IMR-90 (cell line): ENCODE measurements at regions not wholly inside any gene's neighbourhood (a gene's known extent, or its start where the extent isn't known, plus 50 kb on each side); places are given as distances from the start of the nearest gene placed in this dataset.

Experiments
- ATAC-seq: fragments of 200-7000 bp; cut with Tn5 transposase; 2 replicates; pipeline ENCODE4 v1.9.1; 2020; ENCODE audit warnings: low read depth, mild to moderate bottlenecking, moderate library complexity
- BruUV-seq: library from RNA; stranded (reverse); fragments of 400-500 nt; replicated peaks from 2 replicates; lab custom pipeline; 2021; lab: Mats Ljungman, UMichigan
- CTCF ChIA-PET: fragments of 300-600 bp; formaldehyde crosslinking; extraction: SDS; loops from one replicate; lab custom pipeline; 2021; ENCODE audit warnings: antibody characterized with exemption; lab: Yijun Ruan, JAX
- POLR2A ChIA-PET: fragments of 300-600 bp; sonication (Branson Sonifier 250); formaldehyde crosslinking; loops from one replicate; lab custom pipeline; 2022; ENCODE audit warnings: antibody characterized with exemption; ENCODE audit not compliant: unreplicated experiment; lab: Charles Lee
- DNase-seq: peaks from one replicate; pipeline ENCODE4 v3.0.0; 2013
- H2AFZ ChIP-seq: replicated peaks from 2 replicates; pipeline ENCODE3; 2013; ENCODE audit warnings: low read length, mild to moderate bottlenecking; ENCODE audit not compliant: poor library complexity
- H2AK5ac ChIP-seq: 2 replicates; pipeline ENCODE4 v1.6.1; 2013; ENCODE audit warnings: low read depth, low read length, inconsistent platforms
- H2AK9ac ChIP-seq: replicated peaks from 2 replicates; pipeline ENCODE3; 2013; ENCODE audit warnings: mild to moderate bottlenecking, low read depth, low read length, moderate library complexity; ENCODE audit not compliant: poor library complexity
- H2BK120ac ChIP-seq: 2 replicates; pipeline ENCODE4 v1.6.1; 2013; ENCODE audit warnings: low read depth, low read length, inconsistent platforms
- H2BK15ac ChIP-seq: 3 replicates; pipeline ENCODE4 v1.6.1; 2013; ENCODE audit warnings: low read depth, low read length, inconsistent platforms
- H2BK20ac ChIP-seq: 2 replicates; pipeline ENCODE4 v1.6.1; 2013; ENCODE audit warnings: low read depth, mild to moderate bottlenecking, inconsistent platforms, low read length, moderate library complexity
- H2BK5ac ChIP-seq: 2 replicates; pipeline ENCODE4 v1.6.1; 2013; ENCODE audit warnings: mild to moderate bottlenecking, low read depth, low read length, inconsistent platforms; ENCODE audit not compliant: poor library complexity, severe bottlenecking
- H3K14ac ChIP-seq: replicated peaks from 2 replicates; pipeline ENCODE4 v1.6.1; 2013; ENCODE audit warnings: low read depth, low read length, inconsistent platforms
- H3K18ac ChIP-seq: 2 replicates; pipeline ENCODE4 v1.6.1; 2013; ENCODE audit warnings: low read depth, low read length, control low read depth
- H3K23ac ChIP-seq: 2 replicates; pipeline ENCODE4 v1.6.1; 2013; ENCODE audit warnings: low read depth, low read length, inconsistent platforms
- H3K27ac ChIP-seq: 2 replicates; pipeline ENCODE4 v1.5.1; 2013; ENCODE audit warnings: mild to moderate bottlenecking, control low read depth, low read length; ENCODE audit not compliant: insufficient read depth
- H3K27me3 ChIP-seq: 2 replicates; pipeline ENCODE4 v1.6.1; 2013; ENCODE audit warnings: low read length; ENCODE audit not compliant: control insufficient read depth, insufficient read depth
- H3K36me3 ChIP-seq: 2 replicates; pipeline ENCODE4 v1.6.1; 2013; ENCODE audit warnings: low read length, mixed read lengths; ENCODE audit not compliant: control insufficient read depth, insufficient read depth
- H3K4ac ChIP-seq: 2 replicates; pipeline ENCODE4 v1.6.1; 2013; ENCODE audit warnings: low read depth, low read length, inconsistent platforms
- H3K4me1 ChIP-seq: 2 replicates; pipeline ENCODE4 v1.6.1; 2013; ENCODE audit warnings: low read length, mixed read lengths; ENCODE audit not compliant: control insufficient read depth, insufficient read depth
- H3K4me2 ChIP-seq: 2 replicates; pipeline ENCODE4 v1.6.1; 2013; ENCODE audit warnings: low read depth, mild to moderate bottlenecking, control low read depth, low read length, moderate library complexity
- H3K4me3 ChIP-seq: 2 replicates; pipeline ENCODE4 v1.5.1; 2013; ENCODE audit warnings: low read depth, mild to moderate bottlenecking, control low read depth, low read length, moderate library complexity; ENCODE audit not compliant: insufficient read depth
- H3K56ac ChIP-seq: 2 replicates; pipeline ENCODE4 v1.6.1; 2013; ENCODE audit warnings: low read length, inconsistent platforms; ENCODE audit not compliant: insufficient read depth; ENCODE audit errors: extremely low read depth
- H3K79me1 ChIP-seq, 2 experiments: 2 replicates each; pipeline ENCODE4 v1.6.1; 2013; ENCODE audit warnings: low read length in 2 of 2, inconsistent platforms in 1 of 2, low read depth in 1 of 2
- H3K9ac ChIP-seq: 2 replicates; pipeline ENCODE4 v1.6.1; 2013; ENCODE audit warnings: low read depth, low read length, control low read depth
- H3K9me1 ChIP-seq: 2 replicates; pipeline ENCODE4 v1.6.1; 2013; ENCODE audit warnings: low read length, inconsistent platforms; ENCODE audit not compliant: insufficient read depth
- H3K9me3 ChIP-seq: 2 replicates; pipeline ENCODE4 v1.6.1; 2013; ENCODE audit warnings: low read length; ENCODE audit not compliant: control insufficient read depth, insufficient read depth
- H4K20me1 ChIP-seq: 2 replicates; pipeline ENCODE4 v1.6.1; 2013; ENCODE audit warnings: low read length, inconsistent platforms; ENCODE audit not compliant: insufficient read depth
- H4K5ac ChIP-seq: 2 replicates; pipeline ENCODE4 v1.6.1; 2013; ENCODE audit warnings: mild to moderate bottlenecking, low read depth, low read length, control low read depth
- H4K8ac ChIP-seq, 2 experiments: 2 replicates each; pipeline ENCODE4 v1.6.1; 2013; ENCODE audit warnings: low read depth in 2 of 2, low read length in 2 of 2, control low read depth in 1 of 2, inconsistent platforms in 1 of 2
- H4K91ac ChIP-seq: 2 replicates; pipeline ENCODE4 v1.6.1; 2013; ENCODE audit warnings: low read depth, low read length, inconsistent platforms; ENCODE audit not compliant: insufficient read depth
- BHLHE40 ChIP-seq: fragments of 150-350 bp; IDR thresholded peaks from 2 replicates; pipeline ENCODE4 v1.6.1; 2016; ENCODE audit warnings: mild to moderate bottlenecking, low read depth, low read length
- CEBPB ChIP-seq: IDR thresholded peaks from 2 replicates; pipeline ENCODE4 v1.6.1; 2012; ENCODE audit warnings: low read depth, low read length, improper control_type of control experiment
- CHD1 ChIP-seq: IDR thresholded peaks from 2 replicates; pipeline ENCODE4 v1.6.1; 2012; ENCODE audit warnings: low read depth, low read length, improper control_type of control experiment
- ELK1 ChIP-seq: fragments of 150-350 bp; IDR thresholded peaks from 2 replicates; pipeline ENCODE4 v1.6.1; 2016; ENCODE audit warnings: low read depth, mild to moderate bottlenecking, low read length, moderate library complexity, borderline replicate concordance
- FOS ChIP-seq: fragments of 150-350 bp; IDR thresholded peaks from 2 replicates; pipeline ENCODE4 v1.6.1; 2016; ENCODE audit warnings: low read depth, low read length
- MAFK ChIP-seq: IDR thresholded peaks from 2 replicates; pipeline ENCODE4 v1.6.1; 2012; ENCODE audit warnings: low read depth, low read length, improper control_type of control experiment
- MAZ ChIP-seq: IDR thresholded peaks from 2 replicates; pipeline ENCODE4 v1.6.1; 2012; ENCODE audit warnings: low read depth, mild to moderate bottlenecking, low read length, improper control_type of control experiment, moderate library complexity, borderline replicate concordance
- MXI1 ChIP-seq: IDR thresholded peaks from 2 replicates; pipeline ENCODE4 v1.6.1; 2012; ENCODE audit warnings: low read depth, mild to moderate bottlenecking, low read length, moderate library complexity, borderline replicate concordance
- NFE2L2 ChIP-seq: fragments of 150-350 bp; IDR thresholded peaks from 2 replicates; pipeline ENCODE4 v1.6.1; 2016; ENCODE audit warnings: low read depth, mild to moderate bottlenecking, low read length
- POLR2A ChIP-seq: IDR thresholded peaks from 2 replicates; pipeline ENCODE4 v1.6.1; 2012; ENCODE audit warnings: mild to moderate bottlenecking, low read depth, low read length
- RAD21 ChIP-seq: IDR thresholded peaks from 2 replicates; pipeline ENCODE4 v1.6.1; 2012; ENCODE audit warnings: low read length, improper control_type of control experiment
- RCOR1 ChIP-seq: IDR thresholded peaks from 2 replicates; pipeline ENCODE4 v1.6.1; 2012; ENCODE audit warnings: mild to moderate bottlenecking, low read length, improper control_type of control experiment; ENCODE audit not compliant: insufficient replicate concordance
- RFX5 ChIP-seq: IDR thresholded peaks from 2 replicates; pipeline ENCODE4 v1.8.0; 2012; ENCODE audit warnings: low read depth, mild to moderate bottlenecking, low read length, moderate library complexity
- SMC3 ChIP-seq: fragments of 150-350 bp; IDR thresholded peaks from 2 replicates; pipeline ENCODE4 v1.6.1; 2016; ENCODE audit warnings: low read depth, mild to moderate bottlenecking, antibody characterized with exemption, low read length, moderate library complexity
- USF2 ChIP-seq: fragments of 150-350 bp; IDR thresholded peaks from 2 replicates; pipeline ENCODE4 v1.6.1; 2017; ENCODE audit warnings: mild to moderate bottlenecking, antibody characterized with exemption, low read length, low read depth
- WGBS, 2 experiments: methylation state at CpG; one replicate each; pipeline versions ENCODE4 v1.1.5 to v1.1.7; 2013; ENCODE audit warnings: missing lambda C conversion rate in 2 of 2; ENCODE audit not compliant: insufficient read length in 1 of 2; ENCODE audit errors: extremely low coverage in 2 of 2; 5-methylcytosine and 5-hydroxymethylcytosine counted together
- dilution Hi-C: fragments of 300-500 bp; cut with HindIII; formaldehyde crosslinking; loops from one replicate; pipeline ENCODE4 v1.14.3; 2018; ENCODE audit warnings: low sequenced_read_pairs; ENCODE audit not compliant: unreplicated experiment
- in situ Hi-C: fragments of 300-500 bp; cut with MboI; formaldehyde crosslinking; loops from 3 replicates; pipeline ENCODE4 v1.14.3; 2019; ENCODE audit warnings: low sequenced_read_pairs, inconsistent platforms, mixed read lengths
- intact Hi-C: fragments of 100-400 bp; cut with micrococcal nuclease; formaldehyde crosslinking; loops from 2 replicates; pipeline ENCODE4 v1.10.0; 2022
- TF ChIP-seq, protein P1 (sequence below): conservative IDR thresholded peaks from 2 replicates; pipeline ENCODE4 v1.5.1; 2012; ENCODE audit warnings: mild to moderate bottlenecking, low read depth, low read length, improper control_type of control experiment

DNA sequence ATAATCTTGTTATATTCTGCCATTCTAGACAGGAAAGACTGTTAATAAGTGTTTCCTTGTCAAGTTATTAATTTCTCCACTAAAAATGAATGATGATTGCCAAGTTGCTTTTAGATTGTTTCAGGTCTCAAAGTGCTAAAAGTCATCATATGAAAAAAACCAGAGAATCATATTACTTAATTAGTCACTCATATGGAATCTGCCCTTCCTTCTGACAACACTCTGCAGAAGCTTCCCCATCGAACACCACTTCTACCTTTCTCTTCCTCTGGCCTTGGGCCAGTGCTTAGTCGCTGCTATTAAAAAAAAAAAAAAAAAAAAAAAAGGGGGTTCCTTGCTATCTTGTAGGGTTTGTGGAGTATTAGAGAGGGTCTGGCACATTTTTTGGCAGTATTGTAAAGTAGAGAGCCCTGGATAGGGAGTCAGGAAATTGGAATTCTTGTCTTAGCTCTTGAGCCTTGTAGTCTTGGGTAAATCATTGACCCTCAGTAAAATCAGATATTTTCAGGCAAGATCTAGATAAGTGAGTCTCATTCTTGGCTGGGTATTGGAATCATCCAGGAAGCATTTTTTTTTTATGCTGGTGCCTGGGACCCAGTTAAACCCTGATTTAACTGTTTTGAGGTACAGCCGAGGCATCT, 141.7 kb upstream of the CCDC68 start:
- H2BK5ac ChIP-seq, result no peak overlapping the region
- H2BK15ac ChIP-seq, result no peak overlapping the region
- no peaks in the 10 kb centered on the region for H3K9me1 ChIP-seq
- TF ChIP-seq CHD1 (no peak), MAZ (no peak), SMC3 (no peak), RAD21 (no peak), BHLHE40 (no peak), USF2 (no peak), FOS (no peak), MAFK (no peak), MXI1 (no peak), ELK1 (no peak), RCOR1 (no peak), POLR2A (no peak), CEBPB (no peak), NFE2L2 (no peak), RFX5 (no peak)
- TF ChIP-seq, protein P1, sequence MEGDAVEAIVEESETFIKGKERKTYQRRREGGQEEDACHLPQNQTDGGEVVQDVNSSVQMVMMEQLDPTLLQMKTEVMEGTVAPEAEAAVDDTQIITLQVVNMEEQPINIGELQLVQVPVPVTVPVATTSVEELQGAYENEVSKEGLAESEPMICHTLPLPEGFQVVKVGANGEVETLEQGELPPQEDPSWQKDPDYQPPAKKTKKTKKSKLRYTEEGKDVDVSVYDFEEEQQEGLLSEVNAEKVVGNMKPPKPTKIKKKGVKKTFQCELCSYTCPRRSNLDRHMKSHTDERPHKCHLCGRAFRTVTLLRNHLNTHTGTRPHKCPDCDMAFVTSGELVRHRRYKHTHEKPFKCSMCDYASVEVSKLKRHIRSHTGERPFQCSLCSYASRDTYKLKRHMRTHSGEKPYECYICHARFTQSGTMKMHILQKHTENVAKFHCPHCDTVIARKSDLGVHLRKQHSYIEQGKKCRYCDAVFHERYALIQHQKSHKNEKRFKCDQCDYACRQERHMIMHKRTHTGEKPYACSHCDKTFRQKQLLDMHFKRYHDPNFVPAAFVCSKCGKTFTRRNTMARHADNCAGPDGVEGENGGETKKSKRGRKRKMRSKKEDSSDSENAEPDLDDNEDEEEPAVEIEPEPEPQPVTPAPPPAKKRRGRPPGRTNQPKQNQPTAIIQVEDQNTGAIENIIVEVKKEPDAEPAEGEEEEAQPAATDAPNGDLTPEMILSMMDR, result no peak
- no peaks in the 10 kb centered on the region for H3K9me3 ChIP-seq
- H3K4me1 ChIP-seq, result 0 out of 2 replicates have a peak, but pooled peaks cover 2% of the 10 kb centered on the region
- H4K8ac ChIP-seq, result no peak overlapping the region
- in situ Hi-C loops (loop anchor here (25.0 kb wide), 1 partner anchor 1486 kb away; no protein-coding TSS in a partner anchor), intact Hi-C loops (no loop called here), dilution Hi-C loops (no loop called here)
- H2AK9ac ChIP-seq, result no peak overlapping the region
- H3K27ac ChIP-seq, result no peak overlapping the region
- DNase-seq, result peak; percentile 54
- H3K23ac ChIP-seq, result no peak overlapping the region
- no peak overlapping the region for H2BK20ac ChIP-seq
- CTCF ChIA-PET, result interaction anchor here (0.7 kb wide), 1 partner anchor 747 kb away, joined by 5 read pairs; no protein-coding TSS in a partner anchor
- H3K4me2 ChIP-seq, result no peak overlapping the region
- H4K20me1 ChIP-seq, result no peaks in the 10 kb centered on the region
- no peak overlapping the region for H4K5ac ChIP-seq
- H3K4me3 ChIP-seq, result no peak overlapping the region
- no peak overlapping the region for H2BK120ac ChIP-seq
- H3K27me3 ChIP-seq, result no peaks in the 10 kb centered on the region; the same call in 1 of the 2 replicates
- no peak overlapping the region for H4K91ac ChIP-seq
- no peak overlapping the region for H2AFZ ChIP-seq
- no TSS peak for BruUV-seq
- H3K36me3 ChIP-seq, result no peaks in the 10 kb centered on the region
- H3K79me1 ChIP-seq, result no peaks in the 10 kb centered on the region
- no peak overlapping the region for H3K14ac ChIP-seq
- H3K18ac ChIP-seq, result no peak overlapping the region
- H3K9ac ChIP-seq, result no peak overlapping the region
- no peak overlapping the region for H3K4ac ChIP-seq
- ATAC-seq, result no peak; the same call in 1 of the 2 replicates
- H3K56ac ChIP-seq, result no peak overlapping the region
- POLR2A ChIA-PET, result no interaction called here
- WGBS, 2 experiments, result no CpG with 5 or more reads among the region's 3 CpGs
- no peak overlapping the region for H2AK5ac ChIP-seq
